SK-N-SH treated with all-trans-retinoic acid at 6 μM for 48 hours (cell line): ENCODE measurements at regions not wholly inside any gene's neighbourhood (a gene's known extent, or its start where the extent isn't known, plus 50 kb on each side); places are given as distances from the start of the nearest gene placed in this dataset.

ENCODE experiments used
- ATAC-seq: fragments of 200-7000 bp; cut with Tn5 transposase; 3 replicates; pipeline ENCODE4 v1.9.1; 2020; ENCODE audit warnings: mild to moderate bottlenecking, moderate library complexity
- ARNTL ChIP-seq: fragments of 450-650 bp; formaldehyde crosslinking; IDR thresholded peaks from 2 replicates; pipeline ENCODE4 v1.5.0; 2020; ENCODE audit warnings: low read depth, mild to moderate bottlenecking, moderate library complexity, borderline replicate concordance
- BACH2 ChIP-seq: fragments of 250-450 bp; sonication (Bioruptor Pico); IDR thresholded peaks from 2 replicates; pipeline ENCODE4 v1.9.0; 2021; ENCODE audit warnings: mild to moderate bottlenecking, borderline replicate concordance
- CSDC2 ChIP-seq: fragments of 250-450 bp; sonication (Bioruptor Pico); IDR thresholded peaks from 2 replicates; pipeline ENCODE4 v1.5.0; 2020; ENCODE audit warnings: mild to moderate bottlenecking, moderate library complexity
- ESRRG ChIP-seq: fragments of 250-450 bp; sonication (Bioruptor Pico); IDR thresholded peaks from 2 replicates; pipeline ENCODE4 v1.6.1; 2021; ENCODE audit warnings: mild to moderate bottlenecking
- GLIS3 ChIP-seq: fragments of 250-450 bp; sonication (Bioruptor Pico); IDR thresholded peaks from 2 replicates; pipeline ENCODE4 v1.5.0; 2020; ENCODE audit warnings: mild to moderate bottlenecking, moderate library complexity
- ISL1 ChIP-seq: fragments of 250-450 bp; sonication (Bioruptor Pico); IDR thresholded peaks from 2 replicates; pipeline ENCODE4 v2.1.2; 2022; ENCODE audit warnings: mild to moderate bottlenecking, moderate library complexity
- OSR1 ChIP-seq: fragments of 250-450 bp; sonication (Bioruptor Pico); IDR thresholded peaks from 2 replicates; pipeline ENCODE4 v1.8.0; 2022; ENCODE audit warnings: moderate library complexity, mild to moderate bottlenecking, inconsistent platforms
- PPARA ChIP-seq: fragments of 250-450 bp; sonication (Bioruptor Pico); IDR thresholded peaks from 2 replicates; pipeline ENCODE4 v1.5.0; 2020; ENCODE audit warnings: mild to moderate bottlenecking, borderline replicate concordance
- TCF4 ChIP-seq: fragments of 250-450 bp; sonication (Bioruptor Pico); IDR thresholded peaks from 2 replicates; pipeline ENCODE4 v1.8.0; 2021; ENCODE audit warnings: mild to moderate bottlenecking, moderate library complexity, borderline replicate concordance
- TOX ChIP-seq: fragments of 250-450 bp; sonication (Bioruptor Pico); IDR thresholded peaks from 2 replicates; pipeline ENCODE4 v1.8.0; 2021; ENCODE audit warnings: mild to moderate bottlenecking, moderate library complexity, borderline replicate concordance
- ZFP3 ChIP-seq: fragments of 250-450 bp; sonication (Bioruptor Pico); IDR thresholded peaks from 2 replicates; pipeline ENCODE4 v1.5.0; 2020; ENCODE audit warnings: mild to moderate bottlenecking, moderate library complexity
- ZFP30 ChIP-seq: fragments of 450-650 bp; formaldehyde crosslinking; IDR thresholded peaks from 2 replicates; pipeline ENCODE4 v1.5.0; 2022; ENCODE audit warnings: mild to moderate bottlenecking, moderate library complexity
- ZNF565 ChIP-seq: fragments of 450-650 bp; formaldehyde crosslinking; conservative IDR thresholded peaks from 2 replicates; pipeline ENCODE4 v1.5.0; 2020; ENCODE audit warnings: low read depth, mild to moderate bottlenecking, moderate library complexity
- ZNF70 ChIP-seq: fragments of 450-650 bp; formaldehyde crosslinking; IDR thresholded peaks from 2 replicates; pipeline ENCODE4 v1.5.0; 2020; ENCODE audit warnings: mild to moderate bottlenecking, moderate library complexity
- ZNF8 ChIP-seq: fragments of 450-650 bp; formaldehyde crosslinking; IDR thresholded peaks from 2 replicates; pipeline ENCODE4 v1.5.0; 2020; ENCODE audit warnings: mild to moderate bottlenecking, moderate library complexity
- TF ChIP-seq, protein P1 (sequence below): fragments of 250-450 bp; sonication (Bioruptor Pico); IDR thresholded peaks from 2 replicates; pipeline ENCODE4 v1.5.1; 2020; ENCODE audit warnings: low read depth, mild to moderate bottlenecking, moderate library complexity
- TF ChIP-seq, protein P2 (sequence below): fragments of 250-450 bp; sonication (Bioruptor Pico); IDR thresholded peaks from 2 replicates; pipeline ENCODE4 v1.5.1; 2021; ENCODE audit warnings: mild to moderate bottlenecking, moderate library complexity
- TF ChIP-seq, protein P3 (sequence below): fragments of 250-450 bp; sonication (Bioruptor Pico); IDR thresholded peaks from 2 replicates; pipeline ENCODE4 v1.5.0; 2020; ENCODE audit warnings: mild to moderate bottlenecking, moderate library complexity
- TF ChIP-seq, protein P4 (sequence below): fragments of 250-450 bp; sonication (Bioruptor Pico); IDR thresholded peaks from 2 replicates; pipeline ENCODE4 v1.8.0; 2020; ENCODE audit warnings: mild to moderate bottlenecking, moderate library complexity, borderline replicate concordance

DNA sequence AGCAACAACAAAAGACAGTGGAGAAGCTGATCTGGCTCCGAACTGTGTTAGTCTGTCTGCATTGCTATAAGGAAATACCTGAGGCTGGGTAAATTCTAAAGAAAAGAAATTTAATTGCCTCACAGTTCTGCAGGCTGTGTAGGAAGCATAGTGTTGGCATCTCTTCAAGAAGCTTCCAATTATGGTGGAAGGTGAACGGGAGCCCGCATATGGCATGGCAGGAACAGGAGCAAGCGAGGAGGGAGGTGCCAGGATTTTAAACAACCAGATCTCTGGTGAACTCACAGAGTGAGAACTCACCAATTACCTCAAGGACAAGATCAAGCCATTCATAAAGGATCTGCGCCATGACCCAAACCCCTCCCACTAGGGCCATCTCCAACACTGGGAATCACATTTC, 293.5 kb downstream of the SMOC2 start:
- no peak for TF ChIP-seq ZNF8 (CRISPR knock-in tag)
- TF ChIP-seq, protein P1, sequence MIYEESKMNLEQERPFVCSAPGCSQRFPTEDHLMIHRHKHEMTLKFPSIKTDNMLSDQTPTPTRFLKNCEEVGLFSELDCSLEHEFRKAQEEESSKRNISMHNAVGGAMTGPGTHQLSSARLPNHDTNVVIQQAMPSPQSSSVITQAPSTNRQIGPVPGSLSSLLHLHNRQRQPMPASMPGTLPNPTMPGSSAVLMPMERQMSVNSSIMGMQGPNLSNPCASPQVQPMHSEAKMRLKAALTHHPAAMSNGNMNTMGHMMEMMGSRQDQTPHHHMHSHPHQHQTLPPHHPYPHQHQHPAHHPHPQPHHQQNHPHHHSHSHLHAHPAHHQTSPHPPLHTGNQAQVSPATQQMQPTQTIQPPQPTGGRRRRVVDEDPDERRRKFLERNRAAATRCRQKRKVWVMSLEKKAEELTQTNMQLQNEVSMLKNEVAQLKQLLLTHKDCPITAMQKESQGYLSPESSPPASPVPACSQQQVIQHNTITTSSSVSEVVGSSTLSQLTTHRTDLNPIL = no peak
- TF ChIP-seq ZFP30 (CRISPR knock-in tag) = no peak
- TF ChIP-seq, protein P2, sequence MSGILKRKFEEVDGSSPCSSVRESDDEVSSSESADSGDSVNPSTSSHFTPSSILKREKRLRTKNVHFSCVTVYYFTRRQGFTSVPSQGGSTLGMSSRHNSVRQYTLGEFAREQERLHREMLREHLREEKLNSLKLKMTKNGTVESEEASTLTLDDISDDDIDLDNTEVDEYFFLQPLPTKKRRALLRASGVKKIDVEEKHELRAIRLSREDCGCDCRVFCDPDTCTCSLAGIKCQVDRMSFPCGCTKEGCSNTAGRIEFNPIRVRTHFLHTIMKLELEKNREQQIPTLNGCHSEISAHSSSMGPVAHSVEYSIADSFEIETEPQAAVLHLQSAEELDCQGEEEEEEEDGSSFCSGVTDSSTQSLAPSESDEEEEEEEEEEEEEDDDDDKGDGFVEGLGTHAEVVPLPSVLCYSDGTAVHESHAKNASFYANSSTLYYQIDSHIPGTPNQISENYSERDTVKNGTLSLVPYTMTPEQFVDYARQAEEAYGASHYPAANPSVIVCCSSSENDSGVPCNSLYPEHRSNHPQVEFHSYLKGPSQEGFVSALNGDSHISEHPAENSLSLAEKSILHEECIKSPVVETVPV = no peak
- TF ChIP-seq, protein P3, sequence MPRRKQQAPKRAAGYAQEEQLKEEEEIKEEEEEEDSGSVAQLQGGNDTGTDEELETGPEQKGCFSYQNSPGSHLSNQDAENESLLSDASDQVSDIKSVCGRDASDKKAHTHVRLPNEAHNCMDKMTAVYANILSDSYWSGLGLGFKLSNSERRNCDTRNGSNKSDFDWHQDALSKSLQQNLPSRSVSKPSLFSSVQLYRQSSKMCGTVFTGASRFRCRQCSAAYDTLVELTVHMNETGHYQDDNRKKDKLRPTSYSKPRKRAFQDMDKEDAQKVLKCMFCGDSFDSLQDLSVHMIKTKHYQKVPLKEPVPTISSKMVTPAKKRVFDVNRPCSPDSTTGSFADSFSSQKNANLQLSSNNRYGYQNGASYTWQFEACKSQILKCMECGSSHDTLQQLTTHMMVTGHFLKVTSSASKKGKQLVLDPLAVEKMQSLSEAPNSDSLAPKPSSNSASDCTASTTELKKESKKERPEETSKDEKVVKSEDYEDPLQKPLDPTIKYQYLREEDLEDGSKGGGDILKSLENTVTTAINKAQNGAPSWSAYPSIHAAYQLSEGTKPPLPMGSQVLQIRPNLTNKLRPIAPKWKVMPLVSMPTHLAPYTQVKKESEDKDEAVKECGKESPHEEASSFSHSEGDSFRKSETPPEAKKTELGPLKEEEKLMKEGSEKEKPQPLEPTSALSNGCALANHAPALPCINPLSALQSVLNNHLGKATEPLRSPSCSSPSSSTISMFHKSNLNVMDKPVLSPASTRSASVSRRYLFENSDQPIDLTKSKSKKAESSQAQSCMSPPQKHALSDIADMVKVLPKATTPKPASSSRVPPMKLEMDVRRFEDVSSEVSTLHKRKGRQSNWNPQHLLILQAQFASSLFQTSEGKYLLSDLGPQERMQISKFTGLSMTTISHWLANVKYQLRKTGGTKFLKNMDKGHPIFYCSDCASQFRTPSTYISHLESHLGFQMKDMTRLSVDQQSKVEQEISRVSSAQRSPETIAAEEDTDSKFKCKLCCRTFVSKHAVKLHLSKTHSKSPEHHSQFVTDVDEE (CRISPR knock-in tag) = no peak
- TF ChIP-seq ISL1 = no peak
- no peak for TF ChIP-seq GLIS3 (CRISPR knock-in tag)
- TF ChIP-seq ZNF565 = no peak
- TF ChIP-seq ZFP3 = no peak
- no peak for TF ChIP-seq ESRRG (CRISPR knock-in tag)
- TF ChIP-seq ARNTL (CRISPR knock-in tag) = no peak
- TF ChIP-seq ZNF70 (CRISPR knock-in tag) = no peak
- no peak for TF ChIP-seq BACH2
- no peak for TF ChIP-seq PPARA (CRISPR knock-in tag)
- TF ChIP-seq, protein P4, sequence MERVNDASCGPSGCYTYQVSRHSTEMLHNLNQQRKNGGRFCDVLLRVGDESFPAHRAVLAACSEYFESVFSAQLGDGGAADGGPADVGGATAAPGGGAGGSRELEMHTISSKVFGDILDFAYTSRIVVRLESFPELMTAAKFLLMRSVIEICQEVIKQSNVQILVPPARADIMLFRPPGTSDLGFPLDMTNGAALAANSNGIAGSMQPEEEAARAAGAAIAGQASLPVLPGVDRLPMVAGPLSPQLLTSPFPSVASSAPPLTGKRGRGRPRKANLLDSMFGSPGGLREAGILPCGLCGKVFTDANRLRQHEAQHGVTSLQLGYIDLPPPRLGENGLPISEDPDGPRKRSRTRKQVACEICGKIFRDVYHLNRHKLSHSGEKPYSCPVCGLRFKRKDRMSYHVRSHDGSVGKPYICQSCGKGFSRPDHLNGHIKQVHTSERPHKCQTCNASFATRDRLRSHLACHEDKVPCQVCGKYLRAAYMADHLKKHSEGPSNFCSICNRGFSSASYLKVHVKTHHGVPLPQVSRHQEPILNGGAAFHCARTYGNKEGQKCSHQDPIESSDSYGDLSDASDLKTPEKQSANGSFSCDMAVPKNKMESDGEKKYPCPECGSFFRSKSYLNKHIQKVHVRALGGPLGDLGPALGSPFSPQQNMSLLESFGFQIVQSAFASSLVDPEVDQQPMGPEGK (CRISPR knock-in tag) = no peak
- no peak for TF ChIP-seq CSDC2 (CRISPR knock-in tag)
- TF ChIP-seq TOX (CRISPR knock-in tag) = no peak
- TF ChIP-seq, all 23 proteins: peak for 0
- ATAC-seq = no peak

DNA sequence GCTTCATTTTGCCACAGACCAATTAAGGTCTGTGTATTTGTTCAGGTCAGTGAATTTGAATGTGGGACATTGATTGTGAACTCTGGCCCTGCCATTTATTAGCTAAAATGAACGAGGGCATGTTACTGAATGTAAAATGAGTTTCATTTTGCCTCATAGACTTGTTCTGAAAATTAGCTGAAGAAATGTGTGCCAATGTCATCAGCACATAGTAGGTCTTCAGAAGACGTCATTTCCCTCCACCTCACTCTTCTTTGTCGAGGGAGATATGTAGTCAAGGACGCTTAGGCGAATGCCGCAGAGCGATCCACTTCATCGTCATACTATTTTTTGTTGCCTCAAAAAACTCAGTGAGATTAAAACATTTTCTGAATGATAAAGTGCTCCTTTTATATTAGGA, 291.7 kb downstream of the SMOC2 start:
- TF ChIP-seq TCF4 (CRISPR knock-in tag) (no peak), OSR1 (CRISPR knock-in tag) (no peak), CSDC2 (CRISPR knock-in tag) (no peak), TOX (CRISPR knock-in tag) (no peak), ISL1 (no peak), ESRRG (CRISPR knock-in tag) (no peak), ZNF565 (no peak)
- TF ChIP-seq, protein P3 (CRISPR knock-in tag) = no peak
- no peak for ATAC-seq

DNA sequence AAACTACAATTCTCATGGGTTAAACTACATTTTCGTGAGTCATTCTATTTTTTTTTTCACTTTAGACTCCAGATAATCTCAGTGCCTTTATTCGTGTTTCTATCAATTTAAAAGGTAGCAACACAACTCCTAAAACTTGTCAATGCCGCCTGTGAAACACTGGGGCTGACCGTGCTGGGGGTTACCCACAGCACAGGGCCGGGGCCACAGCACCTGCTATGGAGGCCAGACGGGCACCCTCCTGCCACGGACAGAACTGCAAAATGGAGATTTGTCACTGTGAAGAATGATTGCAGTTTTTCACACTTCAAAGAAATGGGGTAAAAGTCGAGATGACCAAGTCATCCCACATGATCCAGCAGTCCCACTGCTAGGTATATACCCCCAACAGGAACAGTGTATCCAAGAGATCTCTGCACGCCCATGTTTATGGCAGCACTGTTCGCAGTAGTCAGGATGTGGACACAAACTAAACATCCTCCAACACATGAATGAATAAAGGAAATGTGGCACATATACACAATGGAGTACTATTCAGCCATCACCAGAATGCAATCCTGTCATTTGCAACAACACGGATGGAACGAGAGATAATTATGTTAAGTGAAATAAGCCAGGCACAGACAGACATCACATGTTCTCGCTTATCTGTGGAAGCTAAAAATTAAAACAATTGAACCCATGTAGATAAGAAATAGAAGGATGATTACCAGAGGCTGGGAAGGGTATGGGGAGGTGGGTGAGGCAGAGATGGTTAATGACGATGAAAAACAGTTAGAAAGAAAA, 290.1 kb downstream of the SMOC2 start:
- TF ChIP-seq ESRRG (CRISPR knock-in tag) = no peak
- no peak for TF ChIP-seq PPARA (CRISPR knock-in tag)
- no peak for TF ChIP-seq TOX (CRISPR knock-in tag)
- TF ChIP-seq ARNTL (CRISPR knock-in tag) = no peak
- TF ChIP-seq OSR1 (CRISPR knock-in tag) = no peak
- peak; percentile 73 for TF ChIP-seq ZNF8 (CRISPR knock-in tag)
- TF ChIP-seq TCF4 (CRISPR knock-in tag) = peak; percentile 83
- no peak for TF ChIP-seq ISL1
- TF ChIP-seq, protein P2 = no peak
- no peak for ATAC-seq
